KMS-11 (cell line): ENCODE measurements at regions not wholly inside any gene's neighbourhood (a gene's known extent, or its start where the extent isn't known, plus 50 kb on each side); places are given as distances from the start of the nearest gene placed in this dataset.

ENCODE experiments used
- H2AFZ ChIP-seq: fragments of 200-600 bp; sonication (generic); 2 replicates; pipeline ENCODE4 v1.6.1; 2016; ENCODE audit warnings: antibody characterized with exemption, mixed run types, low read depth
- H3K27ac ChIP-seq: fragments of 200-600 bp; sonication (generic); 2 replicates; pipeline ENCODE4 v1.6.1; 2016; ENCODE audit warnings: mild to moderate bottlenecking, mixed run types
- H3K27me3 ChIP-seq: fragments of 200-600 bp; sonication (generic); 2 replicates; pipeline ENCODE4 v1.6.1; 2017; ENCODE audit warnings: mild to moderate bottlenecking, low read depth, mixed run types, moderate library complexity; ENCODE audit not compliant: insufficient read depth
- H3K36me3 ChIP-seq: fragments of 200-600 bp; sonication (generic); 2 replicates; pipeline ENCODE4 v1.6.1; 2017; ENCODE audit warnings: mild to moderate bottlenecking, mixed run types; ENCODE audit not compliant: insufficient read depth
- H3K4me1 ChIP-seq: fragments of 200-600 bp; sonication (generic); 2 replicates; pipeline ENCODE4 v1.6.1; 2016; ENCODE audit warnings: mild to moderate bottlenecking, low read depth, mixed run types; ENCODE audit not compliant: poor library complexity, severe bottlenecking
- H3K4me2 ChIP-seq: fragments of 200-600 bp; sonication (generic); 2 replicates; pipeline ENCODE4 v1.7.0; 2016; ENCODE audit warnings: mild to moderate bottlenecking, mixed run types
- H3K4me3 ChIP-seq: fragments of 200-600 bp; sonication (generic); IDR thresholded peaks from 2 replicates; pipeline ENCODE4 v1.6.1; 2017; ENCODE audit warnings: low read depth, low read length, mixed read lengths; ENCODE audit not compliant: insufficient read depth
- H3K79me2 ChIP-seq: fragments of 200-600 bp; sonication (generic); 2 replicates; pipeline ENCODE4 v1.6.1; 2016; ENCODE audit warnings: low read depth, mixed run types; ENCODE audit not compliant: insufficient read depth
- H3K9ac ChIP-seq: fragments of 200-600 bp; sonication (generic); 2 replicates; pipeline ENCODE4 v1.6.1; 2016; ENCODE audit warnings: mild to moderate bottlenecking, mixed run types
- H4K20me1 ChIP-seq: fragments of 200-600 bp; sonication (generic); 2 replicates; pipeline ENCODE4 v1.6.1; 2016; ENCODE audit warnings: mild to moderate bottlenecking, mixed run types; ENCODE audit not compliant: insufficient read depth
- CTCF ChIP-seq: fragments of 200-600 bp; sonication (generic); conservative IDR thresholded peaks from 2 replicates; pipeline ENCODE4 v1.6.1; 2017; ENCODE audit warnings: low read depth, mild to moderate bottlenecking, antibody characterized with exemption, low read length, moderate library complexity, mixed read lengths

GRCh38 chr1:78831731-78832360, 174.7 kb downstream of the ADGRL4 start:
- H3K36me3 ChIP-seq = no peaks in the 10 kb centered on the region
- TF ChIP-seq CTCF = no peak
- H3K4me2 ChIP-seq = no peak overlapping the region
- H3K4me3 ChIP-seq = no peak overlapping the region
- H3K27me3 ChIP-seq = no peaks in the 10 kb centered on the region
- H3K9ac ChIP-seq = no peak overlapping the region
- H3K27ac ChIP-seq = no peak overlapping the region
- peaks cover 18% of the 10 kb centered on the region for H3K4me1 ChIP-seq
- H4K20me1 ChIP-seq = no peaks in the 10 kb centered on the region
- H2AFZ ChIP-seq = no peak overlapping the region
- no peaks in the 10 kb centered on the region for H3K79me2 ChIP-seq

GRCh38 chr1:78833491-78833890, 173.0 kb downstream of the ADGRL4 start:
- Histone ChIP-seq H4K20me1 (no peaks in the 10 kb centered on the region), H3K4me1 (peaks cover 22% of the 10 kb centered on the region), H3K4me3 (no peak overlapping the region), H3K4me2 (no peak overlapping the region), H3K9ac (no peak overlapping the region), H2AFZ (no peak overlapping the region), H3K27me3 (no peaks in the 10 kb centered on the region), H3K27ac (no peak overlapping the region), H3K79me2 (no peaks in the 10 kb centered on the region), H3K36me3 (no peaks in the 10 kb centered on the region)
- no peak for TF ChIP-seq CTCF

GRCh38 chr1:78834201-78834741, 172.3 kb downstream of the ADGRL4 start:
- H3K27ac ChIP-seq = no peak overlapping the region

GRCh38 chr1:78836726-78837125, 169.8 kb downstream of the ADGRL4 start:
- H3K4me2 ChIP-seq = 0 out of 2 replicates have a peak overlapping the region, but pooled peaks have one; percentile 17
- no peaks in the 10 kb centered on the region for H3K79me2 ChIP-seq
- no peaks in the 10 kb centered on the region for H3K27me3 ChIP-seq
- no peak overlapping the region for H3K27ac ChIP-seq
- H3K4me3 ChIP-seq = no peak overlapping the region
- H3K36me3 ChIP-seq = no peaks in the 10 kb centered on the region
- peaks cover 47% of the 10 kb centered on the region for H3K4me1 ChIP-seq
- H4K20me1 ChIP-seq = no peaks in the 10 kb centered on the region
- no peak overlapping the region for H2AFZ ChIP-seq
- H3K9ac ChIP-seq = no peak overlapping the region
- no peak for TF ChIP-seq CTCF

More at GRCh38 chr1:78834201-78834741, 172.3 kb downstream of the ADGRL4 start:
- no peak overlapping the region for H3K9ac ChIP-seq
- H3K79me2 ChIP-seq = no peaks in the 10 kb centered on the region
- no peaks in the 10 kb centered on the region for H3K27me3 ChIP-seq
- H2AFZ ChIP-seq = no peak overlapping the region
- peaks cover 23% of the 10 kb centered on the region for H3K4me1 ChIP-seq
- TF ChIP-seq CTCF = no peak
- peak overlapping the region; percentile 6; the same call in 1 of the 2 replicates for H3K4me2 ChIP-seq
- no peak overlapping the region for H3K4me3 ChIP-seq
- no peaks in the 10 kb centered on the region for H4K20me1 ChIP-seq
- H3K36me3 ChIP-seq = no peaks in the 10 kb centered on the region
